ENCODE measurements at regions not wholly inside any gene's neighbourhood (a gene's known extent, or its start where the extent isn't known, plus 50 kb on each side); places are given as distances from the start of the nearest gene placed in this dataset.
"Not testable (repeated sequence)": the region's sequence is repeated elsewhere in the genome, so short reads cannot be mapped to it uniquely, and the experiment has no call there.

GRCh38 chr14:41313196-41313595 lies 293.5 kb upstream of the LRFN5 start:
- no peak for DNase-seq (ENCODE audit: missing footprints)
- intact Hi-C loops (cut with DNase I), result no loop called here
- ATAC-seq, result no peak

- DNase-seq (ENCODE audit: missing footprints) (no peak), ATAC-seq (no peak)
- intact Hi-C loops (cut with DNase I), result no loop called here
These were observed 303.2 kb upstream of the LRFN5 start for GRCh38 chr14:41303506-41303905.

GRCh38 chr14:41302776-41303175 lies 303.9 kb upstream of the LRFN5 start:
- intact Hi-C loops (cut with DNase I), result no loop called here

GRCh38 chr14:41299924-41300323 lies 306.8 kb upstream of the LRFN5 start:
- intact Hi-C loops (cut with DNase I), result no loop called here
- DNase-seq (ENCODE audit: missing footprints), result no peak
- ATAC-seq, result no peak

More at GRCh38 chr14:41302776-41303175, 303.9 kb upstream of the LRFN5 start:
- ATAC-seq (no peak), DNase-seq (ENCODE audit: missing footprints) (no peak)

- intact Hi-C loops (cut with DNase I), result no loop called here
- no peak for DNase-seq (ENCODE audit: missing footprints)
- no peak for ATAC-seq
These were observed 308.4 kb upstream of the LRFN5 start for GRCh38 chr14:41298328-41298690.

GRCh38 chr14:41297576-41298327 lies 308.9 kb upstream of the LRFN5 start:
- DNase-seq (ENCODE audit: missing footprints) (no peak), ATAC-seq (no peak)
- intact Hi-C loops (cut with DNase I), result no loop called here

- intact Hi-C loops (cut with DNase I), result no loop called here
- ATAC-seq, result no peak
These were observed 310.9 kb upstream of the LRFN5 start for GRCh38 chr14:41295734-41296133.

GRCh38 chr14:41289025-41289424 lies 317.7 kb upstream of the LRFN5 start:
- intact Hi-C loops (cut with DNase I), result no loop called here
- DNase-seq (ENCODE audit: missing footprints), result no peak
- ATAC-seq, result no peak

More at GRCh38 chr14:41295734-41296133, 310.9 kb upstream of the LRFN5 start:
- no peak for DNase-seq (ENCODE audit: missing footprints)

- intact Hi-C loops (cut with DNase I), result no loop called here
- ATAC-seq (no peak), DNase-seq (ENCODE audit: missing footprints) (no peak)
These were observed 321.4 kb upstream of the LRFN5 start for GRCh38 chr14:41285186-41285748.

GRCh38 chr14:41280745-41281144 lies 325.9 kb upstream of the LRFN5 start:
- intact Hi-C loops (cut with DNase I), result no loop called here
- ATAC-seq (no peak), DNase-seq (ENCODE audit: missing footprints) (no peak)

GRCh38 chr14:41277450-41277849 lies 329.2 kb upstream of the LRFN5 start:
- DNase-seq (ENCODE audit: missing footprints) (no peak), ATAC-seq (no peak)
- intact Hi-C loops (cut with DNase I), result no loop called here

- DNase-seq (ENCODE audit: missing footprints) (no peak), ATAC-seq (no peak)
- intact Hi-C loops (cut with DNase I), result no loop called here
These were observed 349.2 kb upstream of the LRFN5 start for GRCh38 chr14:41257476-41257875.

- intact Hi-C loops (cut with DNase I), result no loop called here
- no peak for ATAC-seq
- DNase-seq (ENCODE audit: missing footprints), result no peak
These were observed 371.2 kb upstream of the LRFN5 start for GRCh38 chr14:41235466-41235865.

GRCh38 chr14:41230683-41231082 lies 376.0 kb upstream of the LRFN5 start:
- intact Hi-C loops (cut with DNase I), result no loop called here
- no peak for DNase-seq (ENCODE audit: missing footprints)
- no peak for ATAC-seq

GRCh38 chr14:41229824-41230223 lies 376.9 kb upstream of the LRFN5 start:
- ATAC-seq, result no peak
- DNase-seq (ENCODE audit: missing footprints), result no peak
- intact Hi-C loops (cut with DNase I), result no loop called here

GRCh38 chr14:41225433-41225832 lies 381.2 kb upstream of the LRFN5 start:
- intact Hi-C loops (cut with DNase I), result no loop called here
- ATAC-seq, result no peak

GRCh38 chr14:41222581-41222980 lies 384.1 kb upstream of the LRFN5 start:
- intact Hi-C loops (cut with DNase I), result no loop called here

More at GRCh38 chr14:41225433-41225832, 381.2 kb upstream of the LRFN5 start:
- DNase-seq (ENCODE audit: missing footprints), result no peak

GRCh38 chr14:41214978-41215377 lies 391.7 kb upstream of the LRFN5 start:
- DNase-seq (ENCODE audit: missing footprints); ATAC-seq; intact Hi-C loops (cut with DNase I): not testable (repeated sequence)

More at GRCh38 chr14:41222581-41222980, 384.1 kb upstream of the LRFN5 start:
- DNase-seq (ENCODE audit: missing footprints) (no peak), ATAC-seq (no peak)

GRCh38 chr14:41201696-41202095 lies 405.0 kb upstream of the LRFN5 start:
- DNase-seq (ENCODE audit: missing footprints) (no peak), ATAC-seq (no peak)
- intact Hi-C loops (cut with DNase I), result no loop called here

GRCh38 chr14:41187868-41188267 lies 418.8 kb upstream of the LRFN5 start:
- intact Hi-C loops (cut with DNase I), result no loop called here
- ATAC-seq (no peak), DNase-seq (ENCODE audit: missing footprints) (no peak)

- ATAC-seq (no peak), DNase-seq (ENCODE audit: missing footprints) (no peak)
- intact Hi-C loops (cut with DNase I), result no loop called here
These were observed 435.6 kb upstream of the LRFN5 start for GRCh38 chr14:41171045-41171444.
